Neural cell (in vitro differentiated cells): ENCODE measurements at regions not wholly inside any gene's neighbourhood (a gene's known extent, or its start where the extent isn't known, plus 50 kb on each side); places are given as distances from the start of the nearest gene placed in this dataset.

Experiments used
- H2AFZ ChIP-seq: fragments of 200-600, 300-800 bp; sonication (generic), shearing (Covaris generic); 2 replicates; pipeline ENCODE4 v1.6.0; 2014; ENCODE audit warnings: low read depth, mild to moderate bottlenecking, antibody characterized with exemption, low read length, moderate library complexity
- H3F3A ChIP-seq: fragments of 200-600 bp; shearing (Covaris generic); 2 replicates; pipeline ENCODE4 v1.6.1; 2016; ENCODE audit warnings: mild to moderate bottlenecking, moderate library complexity, mixed read lengths, antibody characterized with exemption, low read length; ENCODE audit not compliant: insufficient read depth, poor library complexity, severe bottlenecking
- H3K27ac ChIP-seq: fragments of 200-600, 300-800 bp; sonication (generic), shearing (Covaris generic); 2 replicates; pipeline ENCODE4 v1.5.1; 2014; ENCODE audit warnings: mild to moderate bottlenecking, low read length, moderate library complexity
- H3K27me3 ChIP-seq: fragments of 300-800, 200-600 bp; sonication (generic), shearing (Covaris generic); 2 replicates; pipeline ENCODE4 v1.6.0; 2014; ENCODE audit warnings: mild to moderate bottlenecking, low read depth, low read length, moderate library complexity; ENCODE audit not compliant: insufficient read depth
- H3K36me3 ChIP-seq: fragments of 300-800, 200-600 bp; sonication (generic), shearing (Covaris generic); 2 replicates; pipeline ENCODE4 v1.5.1; 2014; ENCODE audit warnings: mild to moderate bottlenecking, antibody characterized with exemption, low read length, moderate library complexity; ENCODE audit not compliant: insufficient read depth
- H3K4me2 ChIP-seq: fragments of 300-800, 200-600 bp; sonication (generic), shearing (Covaris generic); 2 replicates; pipeline ENCODE4 v1.6.0; 2014; ENCODE audit warnings: mild to moderate bottlenecking, low read length
- H3K4me3 ChIP-seq: fragments of 300-800, 200-600 bp; sonication (generic), shearing (Covaris generic); 2 replicates; pipeline ENCODE4 v1.5.1; 2014; ENCODE audit warnings: mild to moderate bottlenecking, low read length, moderate library complexity
- H3K79me2 ChIP-seq: fragments of 200-600 bp; shearing (Covaris generic); replicated peaks from 2 replicates; pipeline ENCODE4 v1.6.0; 2014; ENCODE audit warnings: mild to moderate bottlenecking, low read length, moderate library complexity; ENCODE audit not compliant: insufficient read depth
- H3K9ac ChIP-seq: fragments of 300-800, 200-600 bp; sonication (generic), shearing (Covaris generic); 2 replicates; pipeline ENCODE4 v1.6.1; 2016; ENCODE audit warnings: mild to moderate bottlenecking, low read length, mixed read lengths
- H3K9me2 ChIP-seq: fragments of 200-600 bp; shearing (Covaris generic); 2 replicates; pipeline ENCODE4 v1.6.1; 2016; ENCODE audit warnings: mild to moderate bottlenecking, low read length, mixed read lengths; ENCODE audit not compliant: insufficient read depth
- H3K9me3 ChIP-seq: fragments of 200-600, 300-800 bp; sonication (generic), shearing (Covaris generic); 2 replicates; pipeline ENCODE4 v1.6.1; 2016; ENCODE audit warnings: mild to moderate bottlenecking, mixed run types, low read length, moderate library complexity, mixed read lengths
- H4K20me1 ChIP-seq: fragments of 200-600 bp; shearing (Covaris generic); 2 replicates; pipeline ENCODE4 v1.6.1; 2016; ENCODE audit warnings: mild to moderate bottlenecking, mixed run types; ENCODE audit not compliant: insufficient read depth
- CTCF ChIP-seq: fragments of 450-650 bp; IDR thresholded peaks from 2 replicates; pipeline ENCODE4 v1.5.1; 2014; ENCODE audit warnings: antibody characterized with exemption, mild to moderate bottlenecking, moderate library complexity; ENCODE audit not compliant: poor library complexity, severe bottlenecking
- EP300 ChIP-seq: fragments of 450-650 bp; conservative IDR thresholded peaks from 2 replicates; pipeline ENCODE4 v1.6.1; 2014; ENCODE audit warnings: antibody characterized with exemption, mild to moderate bottlenecking, moderate library complexity; ENCODE audit not compliant: poor library complexity, severe bottlenecking
- EZH2 ChIP-seq: fragments of 200-600, 300-800 bp; shearing (Covaris generic), sonication (generic); IDR thresholded peaks from 2 replicates; pipeline ENCODE4 v1.6.1; 2014; ENCODE audit warnings: antibody characterized with exemption, low read length, borderline replicate concordance, mild to moderate bottlenecking; ENCODE audit not compliant: insufficient read depth, poor library complexity, severe bottlenecking
- MXI1 ChIP-seq: fragments of 450-650 bp; conservative IDR thresholded peaks from 2 replicates; pipeline ENCODE4 v1.6.1; 2014; ENCODE audit warnings: antibody characterized with exemption, mild to moderate bottlenecking; ENCODE audit not compliant: poor library complexity, severe bottlenecking
- POLR2AphosphoS5 ChIP-seq: IDR thresholded peaks from 2 replicates; pipeline ENCODE4 v1.6.1; 2012
- RAD21 ChIP-seq: fragments of 450-650 bp; conservative IDR thresholded peaks from 2 replicates; pipeline ENCODE4 v1.6.1; 2014; ENCODE audit warnings: antibody characterized with exemption, mild to moderate bottlenecking, moderate library complexity
- SMC3 ChIP-seq: fragments of 450-650 bp; conservative IDR thresholded peaks from 2 replicates; pipeline ENCODE4 v1.6.1; 2014; ENCODE audit warnings: antibody characterized with exemption, mild to moderate bottlenecking, moderate library complexity; ENCODE audit not compliant: poor library complexity
- TAF1 ChIP-seq: IDR thresholded peaks from 2 replicates; pipeline ENCODE4 v1.6.1; 2012; ENCODE audit warnings: low read depth
- TF ChIP-seq, protein P1 (sequence below): IDR thresholded peaks from 2 replicates; pipeline ENCODE4 v1.6.1; 2012; ENCODE audit warnings: borderline replicate concordance

- Histone ChIP-seq H3K36me3 (no peaks in the 10 kb centered on the region), H3K27ac (no peak overlapping the region), H3K27me3 (no peaks in the 10 kb centered on the region), H3K4me2 (no peak overlapping the region), H3F3A (no peaks in the 10 kb centered on the region), H3K9me2 (no peaks in the 10 kb centered on the region), H2AFZ (no peak overlapping the region), H3K79me2 (no peaks in the 10 kb centered on the region), H3K9me3 (no peaks in the 10 kb centered on the region), H3K4me3 (no peak overlapping the region), H4K20me1 (no peaks in the 10 kb centered on the region), H3K9ac (no peak overlapping the region)
- TF ChIP-seq RAD21 (no peak), TAF1 (no peak), CTCF (no peak), POLR2AphosphoS5 (no peak), EZH2 (no peak), EP300 (no peak), SMC3 (no peak), MXI1 (no peak)
- TF ChIP-seq, protein P1, sequence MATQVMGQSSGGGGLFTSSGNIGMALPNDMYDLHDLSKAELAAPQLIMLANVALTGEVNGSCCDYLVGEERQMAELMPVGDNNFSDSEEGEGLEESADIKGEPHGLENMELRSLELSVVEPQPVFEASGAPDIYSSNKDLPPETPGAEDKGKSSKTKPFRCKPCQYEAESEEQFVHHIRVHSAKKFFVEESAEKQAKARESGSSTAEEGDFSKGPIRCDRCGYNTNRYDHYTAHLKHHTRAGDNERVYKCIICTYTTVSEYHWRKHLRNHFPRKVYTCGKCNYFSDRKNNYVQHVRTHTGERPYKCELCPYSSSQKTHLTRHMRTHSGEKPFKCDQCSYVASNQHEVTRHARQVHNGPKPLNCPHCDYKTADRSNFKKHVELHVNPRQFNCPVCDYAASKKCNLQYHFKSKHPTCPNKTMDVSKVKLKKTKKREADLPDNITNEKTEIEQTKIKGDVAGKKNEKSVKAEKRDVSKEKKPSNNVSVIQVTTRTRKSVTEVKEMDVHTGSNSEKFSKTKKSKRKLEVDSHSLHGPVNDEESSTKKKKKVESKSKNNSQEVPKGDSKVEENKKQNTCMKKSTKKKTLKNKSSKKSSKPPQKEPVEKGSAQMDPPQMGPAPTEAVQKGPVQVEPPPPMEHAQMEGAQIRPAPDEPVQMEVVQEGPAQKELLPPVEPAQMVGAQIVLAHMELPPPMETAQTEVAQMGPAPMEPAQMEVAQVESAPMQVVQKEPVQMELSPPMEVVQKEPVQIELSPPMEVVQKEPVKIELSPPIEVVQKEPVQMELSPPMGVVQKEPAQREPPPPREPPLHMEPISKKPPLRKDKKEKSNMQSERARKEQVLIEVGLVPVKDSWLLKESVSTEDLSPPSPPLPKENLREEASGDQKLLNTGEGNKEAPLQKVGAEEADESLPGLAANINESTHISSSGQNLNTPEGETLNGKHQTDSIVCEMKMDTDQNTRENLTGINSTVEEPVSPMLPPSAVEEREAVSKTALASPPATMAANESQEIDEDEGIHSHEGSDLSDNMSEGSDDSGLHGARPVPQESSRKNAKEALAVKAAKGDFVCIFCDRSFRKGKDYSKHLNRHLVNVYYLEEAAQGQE, result no peak
Observed at GRCh38 chr4:138945840-138946239, 69.7 kb upstream of the NOCT start.

- no peak for TF ChIP-seq EP300
- TF ChIP-seq POLR2AphosphoS5, result peak; percentile 15
- Histone ChIP-seq H3K79me2 (no peaks in the 10 kb centered on the region), H3K9me3 (no peaks in the 10 kb centered on the region), H2AFZ (no peak overlapping the region), H3K27ac (no peak overlapping the region), H3K36me3 (no peaks in the 10 kb centered on the region), H3K9me2 (no peaks in the 10 kb centered on the region), H3K4me2 (no peak overlapping the region), H3K4me3 (no peak overlapping the region), H3F3A (no peaks in the 10 kb centered on the region), H3K27me3 (no peaks in the 10 kb centered on the region), H3K9ac (no peak overlapping the region), H4K20me1 (no peaks in the 10 kb centered on the region)
Observed at GRCh38 chr4:138945401-138945800, 70.2 kb upstream of the NOCT start.

DNA sequence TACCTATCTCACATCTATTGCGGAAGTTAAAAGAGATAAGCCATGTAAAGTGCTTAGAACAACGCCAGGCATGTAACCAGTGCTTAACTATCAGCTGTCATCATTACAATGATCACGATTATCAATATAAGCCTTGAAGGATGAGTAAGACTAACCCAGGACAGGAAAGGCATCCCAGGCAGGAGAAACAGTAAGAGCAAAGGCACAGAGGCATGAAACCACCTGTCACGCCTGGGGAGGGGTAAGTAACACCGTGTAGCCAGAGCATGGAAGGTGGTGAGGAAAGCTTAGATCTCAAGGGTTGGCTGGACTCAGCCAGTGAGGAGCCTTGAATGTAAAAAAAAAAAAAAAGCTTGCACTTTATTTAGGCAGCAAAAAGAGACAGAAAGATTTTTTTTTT, 71.7 kb upstream of the NOCT start:
- Histone ChIP-seq H3K27me3 (no peaks in the 10 kb centered on the region), H4K20me1 (no peaks in the 10 kb centered on the region), H3F3A (no peaks in the 10 kb centered on the region), H3K9me3 (no peaks in the 10 kb centered on the region), H2AFZ (no peak overlapping the region), H3K79me2 (no peaks in the 10 kb centered on the region), H3K9ac (no peak overlapping the region), H3K4me2 (no peak overlapping the region), H3K27ac (no peak overlapping the region), H3K4me3 (no peak overlapping the region), H3K9me2 (no peaks in the 10 kb centered on the region), H3K36me3 (no peaks in the 10 kb centered on the region)
- no peak for TF ChIP-seq MXI1
- TF ChIP-seq SMC3, result no peak
- TF ChIP-seq CTCF, result no peak
- TF ChIP-seq, protein P1, result no peak
- TF ChIP-seq POLR2AphosphoS5, result no peak
- no peak for TF ChIP-seq EZH2
- TF ChIP-seq RAD21, result no peak
- no peak for TF ChIP-seq TAF1
- no peak for TF ChIP-seq EP300
